ENCODE measurements at regions not wholly inside any gene's neighbourhood (a gene's known extent, or its start where the extent isn't known, plus 50 kb on each side); places are given as distances from the start of the nearest gene placed in this dataset.

DNA sequence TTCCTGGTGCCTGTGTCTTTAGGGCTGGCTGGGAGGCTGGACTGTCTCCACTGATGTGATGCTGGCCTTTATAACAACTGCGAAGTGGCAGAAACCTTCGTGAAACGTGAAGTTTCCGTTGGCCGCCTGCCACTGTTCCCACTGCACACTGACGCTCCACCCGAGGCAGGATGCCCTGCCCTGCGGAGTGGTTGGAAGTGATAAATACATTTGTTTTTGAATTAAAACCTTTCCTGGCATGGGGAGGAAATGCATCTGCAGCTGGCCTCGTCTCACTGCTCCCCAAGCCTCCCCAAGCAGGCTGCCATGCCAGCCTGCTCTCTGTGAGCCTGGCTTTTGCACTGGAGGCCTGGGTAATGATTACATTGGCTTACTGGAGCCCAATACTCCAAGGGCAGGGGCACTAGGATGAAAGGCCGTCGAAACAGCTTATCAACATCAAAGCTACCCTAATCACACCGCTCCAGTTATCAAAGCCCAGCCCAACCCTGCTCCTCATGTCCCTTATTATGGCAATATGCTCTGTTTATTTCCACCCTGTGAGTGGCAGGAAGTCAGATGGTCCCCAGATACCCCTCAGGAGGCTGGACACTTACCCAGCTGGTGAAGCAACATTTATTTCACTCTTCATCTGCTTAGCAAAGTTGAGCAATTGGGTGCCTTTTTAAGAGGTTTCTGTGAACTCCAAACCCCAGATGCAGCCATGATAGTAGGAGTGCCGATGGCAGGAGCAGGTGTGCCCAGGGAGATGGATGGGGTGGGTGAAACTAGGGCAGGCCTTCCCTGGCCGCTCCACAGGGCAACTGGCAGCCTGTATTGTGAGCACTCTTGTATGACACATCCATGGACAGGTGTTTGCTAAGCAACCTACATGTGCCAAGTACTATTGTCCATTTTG lies 97.4 kb upstream of the ITGA6 start:
- no peak for DNase-seq (ENCODE audit: low read depth)

- no peak for DNase-seq (ENCODE audit: low read depth)
These were observed 94.9 kb upstream of the ITGA6 start for GRCh38 chr2:172332507-172332906.

DNA sequence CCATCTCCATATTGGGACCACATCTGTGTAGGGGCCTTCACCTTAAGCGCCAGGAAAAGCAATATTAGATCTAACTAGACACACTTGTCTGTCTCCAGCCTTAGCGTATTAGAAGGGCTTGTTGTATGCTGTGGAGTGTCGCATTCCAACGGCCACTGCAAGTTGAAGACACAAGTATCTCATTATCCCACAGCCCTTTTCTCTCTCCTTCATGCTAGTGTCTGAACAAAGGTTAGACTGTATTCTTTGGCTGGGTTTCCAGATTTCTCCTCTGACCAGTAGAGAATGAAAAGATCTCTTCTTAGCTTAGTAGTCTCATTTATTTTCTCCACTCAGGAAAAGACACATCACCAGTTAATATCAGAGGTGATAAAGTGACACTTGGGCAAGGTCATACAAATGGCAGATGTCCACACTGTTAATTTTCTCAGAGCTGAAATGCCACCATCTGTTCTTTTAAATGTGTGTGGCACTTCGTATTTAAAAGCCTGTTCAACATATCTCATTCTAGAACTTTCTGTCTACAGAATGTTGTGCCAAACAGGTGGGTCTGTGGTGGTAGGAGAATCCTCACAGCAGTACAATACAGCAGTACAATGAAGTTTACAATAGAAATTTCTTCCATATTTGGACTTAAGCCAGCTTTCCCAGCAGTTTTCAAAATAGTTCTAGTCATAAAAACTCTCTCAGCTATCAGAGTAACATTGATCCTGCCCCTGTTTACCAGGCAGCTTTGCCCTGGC lies 94.0 kb upstream of the ITGA6 start:
- no peak for DNase-seq (ENCODE audit: low read depth)

DNA sequence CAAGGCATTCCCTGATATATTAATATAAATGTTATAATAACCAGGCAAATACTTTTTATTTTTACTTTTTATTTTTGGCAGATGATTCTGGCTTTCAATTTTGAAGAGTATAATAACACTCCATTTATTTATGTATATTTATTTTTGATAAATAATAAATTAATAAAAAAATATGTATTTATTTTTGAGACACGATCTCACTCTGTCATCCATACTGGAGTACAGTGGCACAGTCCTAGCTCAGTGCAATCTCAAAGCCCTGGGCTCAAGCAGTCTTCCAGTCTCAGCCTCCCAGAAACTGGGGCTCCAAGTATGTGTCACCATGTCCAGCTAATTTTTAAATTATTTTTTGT lies 93.4 kb upstream of the ITGA6 start:
- no peak for DNase-seq (ENCODE audit: low read depth)

GRCh38 chr2:172334988-172335387 lies 92.4 kb upstream of the ITGA6 start:
- no peak for DNase-seq (ENCODE audit: low read depth)

DNA sequence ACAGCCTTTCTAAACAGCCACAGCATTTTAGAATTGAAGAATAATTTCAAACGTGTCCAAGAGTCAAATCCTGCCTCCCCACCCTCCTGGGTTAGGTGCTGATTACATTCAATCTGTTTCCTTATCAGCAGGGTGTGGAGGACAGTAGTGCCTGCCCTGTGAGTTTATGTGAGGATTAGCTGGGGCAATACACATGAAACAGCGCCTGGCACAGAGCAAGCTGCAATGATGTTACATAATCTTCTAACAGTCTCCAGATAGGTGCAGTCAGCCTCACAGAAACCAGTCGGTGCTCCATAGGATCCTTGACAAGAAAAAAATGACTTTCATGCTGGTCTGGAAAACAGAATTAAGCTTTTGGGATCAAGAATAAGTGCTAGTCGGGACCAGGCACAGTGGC lies 91.7 kb upstream of the ITGA6 start:
- no peak for DNase-seq (ENCODE audit: low read depth)

DNA sequence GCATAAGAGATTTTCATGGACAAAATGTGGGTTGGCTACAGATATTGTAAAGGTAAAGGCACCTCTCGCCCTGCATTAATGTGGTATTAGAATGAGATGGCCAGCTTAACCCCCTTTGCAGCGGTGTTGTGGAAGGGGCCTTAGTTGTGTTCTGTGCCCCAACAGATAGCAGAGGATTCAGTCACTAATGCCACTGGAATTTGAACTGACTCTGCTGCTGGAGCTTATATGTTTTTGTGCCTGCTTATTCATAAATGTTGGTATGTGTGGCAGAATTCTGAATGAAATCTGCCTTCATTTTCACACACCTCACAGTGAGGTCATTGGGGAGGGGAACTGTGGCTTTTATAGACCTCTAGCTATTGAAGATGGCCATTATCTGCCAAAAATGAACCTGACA lies 90.7 kb upstream of the ITGA6 start:
- DNase-seq (ENCODE audit: low read depth), result no peak

DNA sequence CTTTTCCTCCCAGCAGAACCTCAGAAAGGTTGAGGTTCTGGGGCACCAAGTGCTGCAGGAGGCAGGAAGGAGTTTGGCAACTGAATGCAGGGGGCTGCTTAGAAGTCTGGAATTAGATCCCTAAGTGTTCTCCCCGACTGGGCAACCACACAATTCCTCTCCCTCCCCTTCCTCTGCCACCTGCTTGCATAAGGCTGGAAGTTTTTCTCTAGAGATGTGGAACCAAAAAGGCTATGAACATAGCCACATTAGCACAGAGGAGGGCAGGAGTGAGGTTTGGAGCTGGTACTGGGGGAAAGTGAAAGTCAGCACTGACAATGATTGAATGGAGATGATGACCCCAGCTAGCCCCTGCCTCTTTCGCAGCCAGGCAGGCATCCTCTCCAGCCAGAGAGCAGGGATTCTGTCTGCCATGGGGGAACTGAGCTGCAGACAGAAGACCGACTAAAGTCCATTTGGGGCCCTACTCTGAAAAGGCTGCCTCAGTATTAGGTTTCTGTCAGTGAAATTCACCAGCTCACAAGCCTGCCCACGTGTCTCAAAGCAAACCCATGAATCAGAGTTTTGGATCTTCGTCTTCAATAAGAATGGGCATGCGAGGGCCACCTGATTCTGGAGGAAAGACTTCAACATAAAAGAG lies 87.9 kb upstream of the ITGA6 start:
- no peak for DNase-seq (ENCODE audit: low read depth)

DNA sequence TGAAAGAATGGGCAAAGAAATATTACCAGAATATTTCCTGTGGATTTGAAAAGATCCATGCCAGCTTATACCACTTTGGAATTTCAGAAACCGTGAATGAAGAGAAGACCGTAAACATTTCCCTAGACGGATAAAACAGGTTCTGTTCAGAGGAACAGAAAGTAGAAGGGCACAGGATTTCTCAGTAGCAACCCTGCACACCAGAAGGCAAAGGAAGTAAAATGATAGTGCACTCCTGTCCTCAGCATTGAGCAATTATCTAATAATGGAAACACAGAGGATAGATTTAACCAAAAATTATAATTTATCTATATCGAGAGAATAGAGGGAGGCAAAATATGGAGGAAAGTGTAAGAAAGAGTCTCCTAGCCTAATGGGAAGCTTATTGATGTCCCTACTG lies 87.0 kb upstream of the ITGA6 start:
- DNase-seq (ENCODE audit: low read depth), result no peak

- no peak for DNase-seq (ENCODE audit: low read depth)
These were observed 85.3 kb upstream of the ITGA6 start for GRCh38 chr2:172342078-172342477.

DNA sequence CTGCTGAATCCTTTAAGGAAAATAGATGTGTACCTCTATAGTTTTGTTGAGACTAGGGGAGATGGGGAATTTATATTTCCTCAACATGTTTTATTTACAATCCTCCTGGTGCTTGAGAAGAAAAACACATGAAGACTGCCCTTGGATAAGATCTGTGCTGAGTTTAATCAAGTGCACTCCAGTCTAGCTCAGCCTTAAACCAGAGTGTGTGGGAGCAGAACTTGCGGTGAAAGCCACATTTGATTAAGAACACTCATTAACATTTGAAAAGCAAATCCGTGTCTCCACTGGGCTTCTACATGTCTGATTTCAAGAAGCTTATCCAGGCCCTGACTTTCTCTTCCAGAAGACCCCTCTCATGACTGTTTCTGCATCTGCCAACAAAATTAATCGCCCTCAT lies 84.8 kb upstream of the ITGA6 start:
- DNase-seq (ENCODE audit: low read depth), result no peak

DNA sequence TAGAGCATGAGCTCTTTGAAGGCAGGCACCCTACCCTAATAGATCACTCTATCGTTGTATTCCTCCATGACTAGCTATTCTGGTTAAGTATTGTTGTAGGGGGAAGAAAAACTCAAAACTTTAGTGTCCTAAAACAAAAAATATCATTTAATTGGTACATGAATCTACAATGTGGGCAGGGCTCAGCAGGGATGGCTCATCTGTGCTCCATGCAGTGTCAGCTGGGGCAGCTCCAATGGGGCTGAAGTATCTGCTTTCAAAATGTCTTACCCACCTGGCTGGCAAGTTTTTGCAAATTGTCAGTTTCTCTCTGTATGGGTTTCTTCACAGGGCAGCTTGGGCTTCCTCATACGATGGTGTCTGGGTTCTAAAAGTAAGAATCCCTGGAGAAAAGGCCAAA lies 83.2 kb upstream of the ITGA6 start:
- DNase-seq (ENCODE audit: low read depth), result no peak

GRCh38 chr2:172345956-172346555 lies 81.3 kb upstream of the ITGA6 start:
- DNase-seq (ENCODE audit: low read depth), result no peak

- DNase-seq (ENCODE audit: low read depth), result no peak
These were observed 78.7 kb upstream of the ITGA6 start for GRCh38 chr2:172348555-172349288.

DNA sequence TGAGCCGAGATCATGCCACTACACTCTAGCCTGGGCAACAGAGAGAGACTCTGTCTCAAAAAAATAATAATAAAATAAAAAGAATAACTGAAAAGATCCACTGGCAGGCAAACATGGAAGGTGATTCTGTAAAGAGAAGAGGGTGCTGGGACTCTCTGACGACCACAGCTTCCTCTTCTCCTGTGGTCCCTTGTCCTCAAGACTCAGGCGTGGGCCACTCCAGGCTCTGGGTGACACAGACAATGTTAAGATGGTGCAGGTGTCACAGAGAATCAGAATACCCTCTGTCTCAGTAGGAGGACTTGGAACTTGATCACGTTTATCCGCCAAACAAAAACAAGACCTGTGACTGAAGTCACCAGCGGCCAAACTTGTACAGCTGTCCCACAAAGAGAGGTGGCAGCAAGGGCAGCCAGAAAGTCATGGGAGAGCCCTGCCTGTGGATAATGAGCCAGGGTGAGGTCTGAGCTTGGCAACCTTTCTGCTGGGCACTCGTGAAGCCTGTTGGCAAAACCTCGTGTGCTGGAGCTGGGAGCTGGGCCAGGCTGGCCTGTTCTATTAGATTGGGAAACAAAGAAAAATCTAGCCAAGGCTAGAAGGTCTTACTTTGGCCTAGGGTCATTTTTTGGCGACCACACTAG lies 76.4 kb upstream of the ITGA6 start:
- DNase-seq (ENCODE audit: low read depth), result no peak

DNA sequence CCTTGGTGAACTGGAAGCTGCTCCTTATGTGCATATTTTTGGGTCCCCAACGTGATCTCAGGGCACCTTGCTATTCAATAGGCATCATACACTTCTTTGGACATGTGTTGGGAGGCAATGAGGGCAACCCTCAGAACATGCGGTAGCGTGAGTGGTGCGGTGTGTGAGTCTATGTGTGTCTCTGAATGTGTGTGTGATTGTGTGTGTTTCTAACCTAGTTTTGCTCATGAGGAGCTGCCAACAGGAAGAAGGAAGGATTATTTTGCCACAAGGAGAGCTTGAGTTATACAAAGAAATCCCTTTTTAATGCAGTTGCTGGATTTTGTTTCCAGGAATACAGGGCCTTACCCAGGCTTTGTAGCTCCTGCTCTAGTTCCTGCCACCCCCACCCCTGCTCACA lies 75.8 kb upstream of the ITGA6 start:
- no peak for DNase-seq (ENCODE audit: low read depth)

- DNase-seq (ENCODE audit: low read depth), result no peak
These were observed 73.0 kb upstream of the ITGA6 start for GRCh38 chr2:172354347-172354746.

GRCh38 chr2:172357442-172357841 lies 69.9 kb upstream of the ITGA6 start:
- DNase-seq (ENCODE audit: low read depth), result no peak

DNA sequence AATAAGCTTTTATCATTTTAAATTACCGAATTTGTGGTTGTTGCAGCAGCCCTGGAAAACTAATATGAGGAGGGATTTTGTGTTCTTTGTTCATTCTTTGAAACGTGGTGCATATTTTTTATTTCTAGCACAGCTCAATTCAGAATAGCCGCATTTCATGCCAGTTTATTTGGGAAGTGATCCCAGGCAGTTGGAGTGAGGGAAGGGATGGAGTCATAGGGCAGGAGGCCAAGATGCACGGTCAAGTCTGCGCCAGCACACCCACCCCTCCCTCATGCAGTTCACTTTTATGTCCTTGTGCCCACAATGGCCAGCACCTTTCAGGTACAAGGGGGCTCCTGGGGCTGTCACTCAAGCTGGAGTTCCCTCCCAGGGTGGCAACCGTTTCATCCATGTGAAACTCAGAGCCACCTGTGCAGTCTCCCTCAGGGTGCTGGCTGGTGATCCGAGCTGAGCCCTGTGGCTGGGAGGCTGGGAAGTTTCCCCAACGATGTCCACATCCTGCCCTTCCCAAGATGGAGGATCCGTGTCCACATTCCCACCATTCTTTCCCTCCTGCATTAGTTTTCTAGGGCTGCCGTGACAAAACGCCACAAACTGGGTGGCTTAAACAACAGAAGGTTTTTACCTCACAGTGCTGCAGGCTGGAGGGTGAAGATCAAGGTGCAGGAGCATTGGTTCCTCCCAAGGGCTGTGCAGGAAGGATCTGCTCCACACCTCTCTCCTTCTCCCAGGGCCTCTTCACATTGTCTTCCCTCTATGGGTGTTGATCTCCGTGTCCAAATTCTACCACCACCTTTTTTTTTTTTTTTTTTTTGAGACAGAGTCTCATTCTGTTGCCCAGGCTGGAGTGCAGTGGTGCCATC lies 68.5 kb upstream of the ITGA6 start:
- DNase-seq (ENCODE audit: low read depth), result no peak

GRCh38 chr2:172361360-172361759 lies 66.0 kb upstream of the ITGA6 start:
- no peak for DNase-seq (ENCODE audit: low read depth)

- DNase-seq (ENCODE audit: low read depth), result no peak
These were observed 65.5 kb upstream of the ITGA6 start for GRCh38 chr2:172361840-172362239.

All from stimulated activated CD8-positive, alpha-beta memory T cell treated with anti-CD3 and anti-CD28 coated beads, Interleukin-15, amount 100 ng/mL, for 1 hour (primary cell).